DOHH2 (cell line): ENCODE measurements at regions not wholly inside any gene's neighbourhood (a gene's known extent, or its start where the extent isn't known, plus 50 kb on each side); places are given as distances from the start of the nearest gene placed in this dataset.

Source experiments
- H3F3A ChIP-seq: fragments of 200-600 bp; sonication (generic), shearing (Covaris generic); 2 replicates; pipeline ENCODE4 v1.6.0; 2016; ENCODE audit warnings: antibody characterized with exemption, mild to moderate bottlenecking; ENCODE audit not compliant: control insufficient read depth, insufficient read depth
- H3K27ac ChIP-seq: fragments of 200-600 bp; sonication (generic); 2 replicates; pipeline ENCODE4 v1.5.1; 2014; ENCODE audit warnings: low read depth, mild to moderate bottlenecking, low read length, moderate library complexity
- H3K27me3 ChIP-seq: fragments of 200-600 bp; sonication (generic); 2 replicates; pipeline ENCODE4 v1.6.1; 2014; ENCODE audit warnings: mild to moderate bottlenecking, low read length, mixed read lengths; ENCODE audit not compliant: control insufficient read depth
- H3K36me3 ChIP-seq: fragments of 200-600 bp; sonication (generic); 2 replicates; pipeline ENCODE4 v1.6.1; 2014; ENCODE audit warnings: mild to moderate bottlenecking, low read length, moderate library complexity, mixed read lengths; ENCODE audit not compliant: control insufficient read depth
- H3K4me1 ChIP-seq: fragments of 200-600 bp; sonication (generic); 2 replicates; pipeline ENCODE4 v1.6.1; 2014; ENCODE audit warnings: mild to moderate bottlenecking, low read length, mixed read lengths; ENCODE audit not compliant: control insufficient read depth
- H3K4me2 ChIP-seq: fragments of 200-600 bp; sonication (generic); 2 replicates; pipeline ENCODE4 v1.6.0; 2014; ENCODE audit warnings: mild to moderate bottlenecking, low read length, moderate library complexity
- H3K4me3 ChIP-seq: fragments of 200-600 bp; sonication (generic); 2 replicates; pipeline ENCODE4 v1.5.1; 2014; ENCODE audit warnings: mild to moderate bottlenecking, low read length, mixed read lengths
- H3K79me2 ChIP-seq: fragments of 200-600 bp; sonication (generic); 2 replicates; pipeline ENCODE4 v1.6.1; 2014; ENCODE audit warnings: mild to moderate bottlenecking, low read length, mixed read lengths; ENCODE audit not compliant: control insufficient read depth
- H3K9me2 ChIP-seq: fragments of 200-600 bp; sonication (generic); replicated peaks from 2 replicates; pipeline ENCODE4 v1.6.1; 2014; ENCODE audit warnings: mild to moderate bottlenecking, low read length, mixed read lengths; ENCODE audit not compliant: control insufficient read depth
- H3K9me3 ChIP-seq: fragments of 200-600 bp; sonication (generic); 2 replicates; pipeline ENCODE4 v1.6.1; 2014; ENCODE audit warnings: antibody characterized with exemption, low read length, mixed read lengths; ENCODE audit not compliant: control insufficient read depth, insufficient read depth
- H4K20me1 ChIP-seq: fragments of 200-600 bp; sonication (generic); 2 replicates; pipeline ENCODE4 v1.6.0; 2014; ENCODE audit warnings: low read depth, mild to moderate bottlenecking, antibody characterized with exemption, low read length, moderate library complexity; ENCODE audit not compliant: control insufficient read depth, insufficient read depth
- CTCF ChIP-seq: fragments of 200-600 bp; sonication (generic); IDR thresholded peaks from one replicate; pipeline ENCODE4 v1.5.1; 2014; ENCODE audit warnings: antibody characterized with exemption, mild to moderate bottlenecking, low read depth, low read length; ENCODE audit not compliant: poor library complexity, severe bottlenecking
- EZH2phosphoT487 ChIP-seq: fragments of 200-600 bp; sonication (generic); IDR thresholded peaks from 2 replicates; pipeline ENCODE4 v1.6.1; 2017; ENCODE audit warnings: borderline replicate concordance, mild to moderate bottlenecking, antibody characterized with exemption, low read length, moderate library complexity, mixed read lengths

GRCh38 chr15:75148280-75148679, 53.4 kb upstream of the C15orf39 start:
- peaks cover 4% of the 10 kb centered on the region; the same call in 1 of the 2 replicates for H3K27me3 ChIP-seq
- TF ChIP-seq EZH2phosphoT487 (no peak), CTCF (no peak)
- H3K36me3 ChIP-seq = no peaks in the 10 kb centered on the region
- H4K20me1 ChIP-seq = no peaks in the 10 kb centered on the region
- no peaks in the 10 kb centered on the region for H3K79me2 ChIP-seq
- no peaks in the 10 kb centered on the region for H3K9me2 ChIP-seq
- H3K4me2 ChIP-seq = no peak overlapping the region
- H3K27ac ChIP-seq = no peak overlapping the region
- H3F3A ChIP-seq = no peaks in the 10 kb centered on the region
- H3K4me1 ChIP-seq = peaks cover 3% of the 10 kb centered on the region
- peaks cover 29% of the 10 kb centered on the region for H3K9me3 ChIP-seq
- H3K4me3 ChIP-seq = no peak overlapping the region

DNA sequence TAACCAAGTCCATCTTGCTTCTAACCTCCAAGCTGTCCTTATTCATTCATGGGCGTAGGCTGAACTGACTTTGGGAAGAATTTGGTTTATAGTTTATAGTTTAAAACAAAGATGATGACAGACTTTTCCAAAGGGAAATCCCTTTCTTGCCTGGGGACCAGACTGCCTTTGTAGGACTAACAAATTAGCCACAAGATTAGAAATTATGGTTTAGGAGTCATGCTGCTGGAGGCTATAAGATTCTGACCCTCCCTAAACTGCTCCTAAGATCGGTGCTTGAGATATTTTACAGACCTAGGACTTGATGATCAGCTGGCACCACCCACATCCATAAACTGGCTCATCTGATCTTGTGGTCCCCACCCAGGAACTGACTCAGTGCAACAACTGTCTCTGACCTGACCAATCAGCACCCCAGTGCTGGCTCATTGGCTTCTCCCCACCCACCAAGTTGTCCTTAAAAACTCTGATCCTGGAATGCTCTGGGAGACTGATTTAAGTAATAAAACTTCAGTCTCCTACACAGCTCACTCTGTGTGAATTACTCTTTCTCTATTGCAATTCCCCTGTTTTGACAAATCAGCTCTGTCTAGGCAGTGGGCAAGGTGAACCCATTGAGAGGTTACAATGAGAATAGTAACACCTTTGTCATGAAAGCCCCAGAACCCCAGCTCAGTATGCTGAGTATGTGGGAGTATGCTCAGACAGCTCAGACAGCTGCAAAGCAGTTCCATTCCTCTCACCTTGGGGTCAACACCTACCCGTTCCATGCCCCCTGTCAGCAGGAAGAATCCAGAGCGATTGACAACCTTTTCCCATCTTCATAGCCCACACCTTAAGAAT, 51.6 kb upstream of the C15orf39 start:
- no peak for TF ChIP-seq CTCF
- no peak for TF ChIP-seq EZH2phosphoT487
- H3K27me3 ChIP-seq = peaks cover 4% of the 10 kb centered on the region; the same call in 1 of the 2 replicates
- no peak overlapping the region for H3K27ac ChIP-seq
- peaks cover 6% of the 10 kb centered on the region for H3K4me1 ChIP-seq
- H3K79me2 ChIP-seq = no peaks in the 10 kb centered on the region
- peaks cover 12% of the 10 kb centered on the region for H3K9me3 ChIP-seq
- H3K9me2 ChIP-seq = no peaks in the 10 kb centered on the region
- H3K36me3 ChIP-seq = no peaks in the 10 kb centered on the region
- H3K4me2 ChIP-seq = no peak overlapping the region
- no peak overlapping the region for H3K4me3 ChIP-seq
- no peaks in the 10 kb centered on the region for H3F3A ChIP-seq
- H4K20me1 ChIP-seq = no peaks in the 10 kb centered on the region

GRCh38 chr15:75151214-75152128, 50.2 kb upstream of the C15orf39 start:
- no peaks in the 10 kb centered on the region for H3K36me3 ChIP-seq
- no peaks in the 10 kb centered on the region for H3F3A ChIP-seq
- H3K4me1 ChIP-seq = peaks cover 9% of the 10 kb centered on the region
- peaks cover 4% of the 10 kb centered on the region; the same call in 1 of the 2 replicates for H3K9me3 ChIP-seq
- no peak overlapping the region for H3K27ac ChIP-seq
- peaks cover 4% of the 10 kb centered on the region; the same call in 1 of the 2 replicates for H3K27me3 ChIP-seq
- H4K20me1 ChIP-seq = no peaks in the 10 kb centered on the region
- TF ChIP-seq EZH2phosphoT487 (no peak), CTCF (no peak)
- no peak overlapping the region for H3K4me3 ChIP-seq
- no peak overlapping the region for H3K4me2 ChIP-seq
- no peaks in the 10 kb centered on the region for H3K9me2 ChIP-seq
- no peaks in the 10 kb centered on the region for H3K79me2 ChIP-seq
